Suprapubic skin (tissue), 4 donors: ENCODE measurements at regions not wholly inside any gene's neighbourhood (a gene's known extent, or its start where the extent isn't known, plus 50 kb on each side); places are given as distances from the start of the nearest gene placed in this dataset.

Experiments
- DNase-seq, 2 donors: peaks; one replicate each; pipeline ENCODE4 v3.0.0-alpha.2; 2019; ENCODE audit warnings: low spot score in 2 of 2
- H3K27ac ChIP-seq: fragments of 200-600 bp; sonication (generic); one replicate; pipeline ENCODE4 v1.5.1; 2019
- H3K27me3 ChIP-seq: fragments of 200-600 bp; sonication (generic); one replicate; pipeline ENCODE4 v1.5.1; 2019
- H3K36me3 ChIP-seq: fragments of 200-600 bp; sonication (generic); one replicate; pipeline ENCODE4 v1.5.1; 2019
- H3K4me1 ChIP-seq: fragments of 200-600 bp; sonication (generic); one replicate; pipeline ENCODE4 v1.5.1; 2019
- H3K4me3 ChIP-seq: fragments of 200-600 bp; sonication (generic); one replicate; pipeline ENCODE4 v1.5.1; 2019; ENCODE audit warnings: mild to moderate bottlenecking
- H3K9me3 ChIP-seq: fragments of 200-600 bp; sonication (generic); one replicate; pipeline ENCODE4 v1.5.1; 2019
- EP300 ChIP-seq: sonication (generic); formaldehyde crosslinking; IDR thresholded peaks from one replicate; pipeline ENCODE4 v1.6.1; 2017; ENCODE audit warnings: antibody characterized with exemption
- POLR2A ChIP-seq, 2 donors: fragments of 450-650 bp; IDR thresholded peaks; one replicate each; pipeline ENCODE4 v1.6.1; 2017; ENCODE audit warnings: antibody characterized with exemption in 2 of 2, mild to moderate bottlenecking in 2 of 2, moderate library complexity in 2 of 2
- POLR2AphosphoS5 ChIP-seq, 3 donors: sonication (generic); formaldehyde crosslinking; IDR thresholded peaks; one replicate each; pipeline ENCODE4 v1.6.1; 2017; ENCODE audit warnings: antibody characterized with exemption in 3 of 3
- WGBS: methylation state at CpG from one replicate; pipeline ENCODE4 v1.1.5; 2018; 5-methylcytosine and 5-hydroxymethylcytosine counted together
- TF ChIP-seq, protein P1 (sequence below), 2 donors: fragments of 200-600 bp in 1 of 2; fragments of 450-650 bp in 1 of 2; sonication (generic) in 1 of 2; IDR thresholded peaks; one replicate each; pipeline ENCODE4 v1.5.1; 2016 to 2019; ENCODE audit warnings: antibody characterized with exemption in 2 of 2, mild to moderate bottlenecking in 1 of 2, moderate library complexity in 1 of 2

DNA sequence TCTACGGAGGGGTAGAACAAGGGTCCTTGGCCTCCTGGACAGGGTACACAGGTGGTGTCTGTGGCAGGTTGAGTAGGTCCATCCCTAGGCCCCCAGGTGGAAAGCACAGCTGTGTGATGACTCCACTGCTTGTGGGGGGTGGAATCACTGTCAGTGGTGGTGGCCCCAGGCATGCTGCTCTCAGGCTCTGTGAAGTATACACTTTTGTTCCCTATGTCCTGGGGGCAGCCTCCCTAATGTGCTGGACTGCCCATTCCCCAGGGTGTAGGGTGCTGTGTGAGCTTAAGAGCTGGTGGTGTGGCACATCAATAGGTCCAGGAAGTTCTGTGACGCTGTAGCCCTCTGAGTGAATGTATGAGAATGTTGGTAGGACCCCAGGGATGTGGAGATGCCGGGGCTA, 197.2 kb upstream of the SLC10A2 start:
- Histone ChIP-seq H3K27me3 (no peaks in the 10 kb centered on the region), H3K36me3 (no peaks in the 10 kb centered on the region), H3K9me3 (peaks cover 20% of the 10 kb centered on the region), H3K27ac (no peak overlapping the region), H3K4me3 (no peak overlapping the region), H3K4me1 (no peaks in the 10 kb centered on the region)
- 100% methylated on average over 3 of the region's 3 CpGs for WGBS
- TF ChIP-seq POLR2A (IDR thresholded peaks at IDR 0.05): no peak
- TF ChIP-seq, protein P1, sequence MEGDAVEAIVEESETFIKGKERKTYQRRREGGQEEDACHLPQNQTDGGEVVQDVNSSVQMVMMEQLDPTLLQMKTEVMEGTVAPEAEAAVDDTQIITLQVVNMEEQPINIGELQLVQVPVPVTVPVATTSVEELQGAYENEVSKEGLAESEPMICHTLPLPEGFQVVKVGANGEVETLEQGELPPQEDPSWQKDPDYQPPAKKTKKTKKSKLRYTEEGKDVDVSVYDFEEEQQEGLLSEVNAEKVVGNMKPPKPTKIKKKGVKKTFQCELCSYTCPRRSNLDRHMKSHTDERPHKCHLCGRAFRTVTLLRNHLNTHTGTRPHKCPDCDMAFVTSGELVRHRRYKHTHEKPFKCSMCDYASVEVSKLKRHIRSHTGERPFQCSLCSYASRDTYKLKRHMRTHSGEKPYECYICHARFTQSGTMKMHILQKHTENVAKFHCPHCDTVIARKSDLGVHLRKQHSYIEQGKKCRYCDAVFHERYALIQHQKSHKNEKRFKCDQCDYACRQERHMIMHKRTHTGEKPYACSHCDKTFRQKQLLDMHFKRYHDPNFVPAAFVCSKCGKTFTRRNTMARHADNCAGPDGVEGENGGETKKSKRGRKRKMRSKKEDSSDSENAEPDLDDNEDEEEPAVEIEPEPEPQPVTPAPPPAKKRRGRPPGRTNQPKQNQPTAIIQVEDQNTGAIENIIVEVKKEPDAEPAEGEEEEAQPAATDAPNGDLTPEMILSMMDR (IDR thresholded peaks at IDR 0.05): no peak
- no peak for DNase-seq

DNA sequence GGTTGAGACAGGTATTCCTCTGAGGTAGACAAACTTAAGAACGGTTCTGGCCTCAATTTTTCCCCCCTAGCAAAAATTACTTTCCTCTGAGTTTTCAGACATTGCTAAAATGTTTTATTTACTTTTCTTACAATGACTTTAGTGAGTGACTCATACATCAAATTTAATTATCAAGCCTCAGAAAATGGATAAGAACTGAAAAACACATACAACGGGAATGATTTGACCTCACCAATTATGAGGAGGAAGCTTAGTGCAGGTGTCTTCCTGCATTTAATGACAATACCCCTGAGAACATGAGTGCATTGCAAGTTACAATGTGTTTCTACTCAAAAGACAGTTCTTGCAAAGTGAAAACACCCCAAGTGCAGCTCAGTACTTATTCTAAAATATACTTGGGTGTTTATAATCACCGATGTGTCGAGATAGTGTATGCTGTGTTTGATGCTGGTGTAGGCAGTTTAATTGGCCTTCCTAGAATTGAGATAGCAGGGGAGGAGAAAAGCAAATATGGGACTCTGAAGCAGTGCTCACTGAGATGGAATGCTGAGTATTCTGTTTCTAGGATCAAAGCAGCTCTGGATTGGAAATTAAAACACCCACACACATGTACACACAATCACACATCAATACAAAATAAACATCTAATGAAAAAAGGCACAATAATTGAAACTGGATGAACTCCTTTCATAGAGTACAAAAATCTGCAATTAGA, 189.5 kb upstream of the SLC10A2 start:
- no peak for DNase-seq
- Histone ChIP-seq H3K4me3 (no peak overlapping the region), H3K27ac (no peak overlapping the region), H3K9me3 (peaks cover 5% of the 10 kb centered on the region), H3K4me1 (no peaks in the 10 kb centered on the region), H3K27me3 (no peaks in the 10 kb centered on the region), H3K36me3 (no peaks in the 10 kb centered on the region)
- WGBS: 51% methylated on average over 4 of the region's 4 CpGs
- TF ChIP-seq, protein P1 (IDR thresholded peaks at IDR 0.05): no peak
- TF ChIP-seq POLR2A (IDR thresholded peaks at IDR 0.05): no peak
- no peak for TF ChIP-seq EP300
- no peak for TF ChIP-seq POLR2AphosphoS5 (IDR thresholded peaks at IDR 0.05)

DNA sequence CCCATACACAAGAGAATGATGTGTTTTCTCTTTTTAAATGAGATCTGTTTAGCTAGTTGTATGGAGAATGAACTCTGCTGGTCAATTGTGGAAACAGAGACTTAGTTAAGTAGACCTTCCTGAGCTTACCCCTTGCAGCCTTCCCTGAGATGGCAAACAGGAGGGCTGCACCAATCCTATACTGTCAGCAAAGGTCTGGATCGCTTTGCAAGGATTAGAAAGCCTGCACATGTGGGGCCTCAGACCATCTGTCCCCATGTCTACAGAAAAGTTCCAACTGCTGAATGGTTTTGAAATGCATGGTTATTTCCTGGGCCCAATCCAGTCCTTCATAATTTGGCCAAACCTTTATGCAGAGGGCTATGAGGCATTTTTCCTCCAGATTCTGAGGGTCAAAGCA, 183.9 kb upstream of the SLC10A2 start:
- no peak overlapping the region for H3K27ac ChIP-seq
- 87% methylated on average over 1 of the region's 1 CpG for WGBS
- TF ChIP-seq, protein P1 (IDR thresholded peaks at IDR 0.05): no peak
- TF ChIP-seq POLR2AphosphoS5 (IDR thresholded peaks at IDR 0.05): no peak
- TF ChIP-seq EP300: no peak
- TF ChIP-seq POLR2A (IDR thresholded peaks at IDR 0.05): no peak
- no peaks in the 10 kb centered on the region for H3K36me3 ChIP-seq
- peaks cover 5% of the 10 kb centered on the region for H3K9me3 ChIP-seq
- H3K4me3 ChIP-seq: no peak overlapping the region
- DNase-seq: no peak
- no peaks in the 10 kb centered on the region for H3K27me3 ChIP-seq
- H3K4me1 ChIP-seq: no peaks in the 10 kb centered on the region

DNA sequence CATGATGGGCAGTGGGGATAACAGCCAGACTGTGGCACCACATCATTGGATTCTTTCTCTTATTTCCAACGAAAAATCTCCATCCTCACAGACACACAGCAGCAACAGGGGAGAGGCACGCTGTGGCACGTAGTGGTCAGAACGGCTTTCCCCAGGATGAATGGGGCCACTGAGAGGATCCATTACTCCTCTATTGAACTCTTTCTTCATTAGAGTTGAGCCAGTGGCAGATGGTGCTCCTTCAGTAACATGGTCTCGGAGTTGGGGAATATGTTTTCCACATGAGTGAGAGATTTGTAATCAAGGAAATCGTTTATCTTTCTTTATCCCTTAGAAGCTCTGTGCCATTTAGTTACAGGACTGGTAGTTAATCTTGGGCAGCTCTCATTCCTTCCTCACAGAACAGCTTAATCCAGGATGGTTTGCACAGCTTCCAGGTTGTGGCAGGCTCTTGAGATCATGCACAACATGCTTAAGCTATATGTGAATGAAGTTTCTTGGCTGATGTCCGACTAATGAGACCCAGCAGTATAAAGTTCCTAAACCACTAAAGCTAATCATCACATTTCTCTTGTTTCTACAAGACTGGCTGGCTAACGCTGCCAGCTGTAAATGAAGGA, 180.5 kb upstream of the SLC10A2 start:
- peaks cover 5% of the 10 kb centered on the region for H3K9me3 ChIP-seq
- 52% methylated on average over 8 of the region's 8 CpGs for WGBS

DNA sequence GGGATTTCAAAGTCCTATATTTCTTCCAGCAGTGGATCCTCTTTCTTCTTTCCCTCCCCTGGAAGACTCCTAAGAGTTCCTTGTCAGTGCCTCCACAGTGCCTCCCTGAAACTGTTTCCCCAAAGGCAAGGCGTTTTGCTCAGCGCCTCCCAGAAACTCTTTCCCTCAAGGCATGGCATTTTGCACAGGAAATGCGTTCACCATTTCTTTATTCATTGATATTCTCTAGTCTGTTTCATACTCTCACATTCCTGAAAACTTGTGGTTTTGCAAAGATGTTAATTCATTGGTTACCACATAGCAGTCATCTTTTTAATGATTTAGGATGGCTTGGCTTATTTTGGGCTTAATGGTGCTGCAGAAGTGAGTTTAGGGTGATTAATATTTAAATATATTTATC, 177.3 kb upstream of the SLC10A2 start:
- Histone ChIP-seq H3K27ac (no peak overlapping the region), H3K36me3 (no peaks in the 10 kb centered on the region), H3K27me3 (no peaks in the 10 kb centered on the region), H3K4me3 (no peak overlapping the region), H3K4me1 (no peaks in the 10 kb centered on the region), H3K9me3 (no peaks in the 10 kb centered on the region)
- no peak for TF ChIP-seq POLR2AphosphoS5 (IDR thresholded peaks at IDR 0.05)
- TF ChIP-seq POLR2A (IDR thresholded peaks at IDR 0.05): no peak
- TF ChIP-seq, protein P1 (IDR thresholded peaks at IDR 0.05): no peak
- no peak for TF ChIP-seq EP300
- no peak for DNase-seq
- WGBS: 53% methylated on average over 3 of the region's 3 CpGs

More for the DNA sequence above, 180.5 kb upstream of the SLC10A2 start:
- H3K4me3 ChIP-seq: no peak overlapping the region
- no peak overlapping the region for H3K27ac ChIP-seq
- TF ChIP-seq POLR2A (IDR thresholded peaks at IDR 0.05) (no peak), POLR2AphosphoS5 (IDR thresholded peaks at IDR 0.05) (no peak), EP300 (no peak)
- TF ChIP-seq, protein P1 (IDR thresholded peaks at IDR 0.05): no peak
- no peaks in the 10 kb centered on the region for H3K27me3 ChIP-seq
- no peaks in the 10 kb centered on the region for H3K36me3 ChIP-seq
- H3K4me1 ChIP-seq: no peaks in the 10 kb centered on the region
- DNase-seq: no peak
